ENCODE measurements at regions not wholly inside any gene's neighbourhood (a gene's known extent, or its start where the extent isn't known, plus 50 kb on each side); places are given as distances from the start of the nearest gene placed in this dataset.

DNA sequence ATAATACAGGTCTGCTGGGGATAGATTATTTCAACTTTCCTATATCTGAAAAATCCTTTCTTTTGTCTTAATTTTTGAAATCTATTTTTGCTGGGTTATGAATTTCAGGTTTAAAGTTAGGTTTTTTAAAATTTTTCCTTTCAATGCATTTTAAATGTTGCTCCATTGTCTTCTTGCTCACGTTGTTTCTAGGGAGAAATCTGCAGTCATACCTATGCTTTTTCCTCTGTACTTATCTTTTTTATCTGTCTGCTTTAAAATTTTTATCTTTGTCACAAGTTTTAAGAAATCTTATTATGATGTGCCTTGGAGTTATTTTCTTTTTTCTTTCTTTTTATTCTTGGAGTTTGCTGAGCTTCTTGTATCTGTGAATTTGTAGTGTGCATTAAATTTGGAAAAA is 412.0 kb upstream of the KIF2A start:
- H3K4me3 Mint-ChIP-seq = no peak overlapping the region
- ATAC-seq (no peak), DNase-seq (no peak)
- H3K9me3 Mint-ChIP-seq = peaks cover 15% of the 10 kb centered on the region
- H3K36me3 Mint-ChIP-seq (ENCODE audit: low read depth) = no peaks in the 10 kb centered on the region
- H3K4me1 Mint-ChIP-seq = no peaks in the 10 kb centered on the region
- no peak overlapping the region for H3K27ac Mint-ChIP-seq
- H3K27me3 Mint-ChIP-seq = no peaks in the 10 kb centered on the region

GRCh38 chr5:61896811-61897210 is 409.2 kb upstream of the KIF2A start:
- H3K27ac Mint-ChIP-seq = no peak overlapping the region
- ATAC-seq (no peak), DNase-seq (no peak)
- peaks cover 10% of the 10 kb centered on the region for H3K9me3 Mint-ChIP-seq
- H3K4me1 Mint-ChIP-seq = no peaks in the 10 kb centered on the region
- no peaks in the 10 kb centered on the region for H3K36me3 Mint-ChIP-seq (ENCODE audit: low read depth)
- H3K27me3 Mint-ChIP-seq = no peaks in the 10 kb centered on the region
- H3K4me3 Mint-ChIP-seq = no peak overlapping the region

- no peak overlapping the region for H3K4me3 Mint-ChIP-seq
- no peak for DNase-seq
- no peaks in the 10 kb centered on the region for H3K36me3 Mint-ChIP-seq (ENCODE audit: low read depth)
- no peaks in the 10 kb centered on the region for H3K4me1 Mint-ChIP-seq
- no peak overlapping the region for H3K27ac Mint-ChIP-seq
- no peak for ATAC-seq
- no peaks in the 10 kb centered on the region for H3K27me3 Mint-ChIP-seq
- H3K9me3 Mint-ChIP-seq = peaks cover 10% of the 10 kb centered on the region
Observed at GRCh38 chr5:61897251-61897650, 408.8 kb upstream of the KIF2A start.

DNA sequence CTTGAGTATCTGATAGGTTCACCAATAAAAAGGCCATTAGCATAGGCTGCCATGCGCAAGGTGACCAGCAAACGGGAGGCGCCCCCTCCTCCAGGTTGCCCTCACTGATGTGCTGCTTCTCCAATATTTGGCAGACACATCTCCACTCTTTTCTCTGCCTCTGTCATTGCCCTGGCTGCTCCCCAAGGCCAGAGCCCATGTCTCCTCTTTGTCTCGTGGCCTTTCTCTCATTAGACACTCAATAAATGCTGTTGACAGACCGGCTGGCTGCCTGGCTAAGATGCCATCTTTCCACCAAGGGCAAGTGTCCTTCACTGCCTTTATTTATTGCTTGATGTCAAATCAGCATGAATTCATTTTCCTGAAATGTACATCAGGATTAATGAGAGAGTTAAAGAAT is 404.0 kb upstream of the KIF2A start:
- no peak overlapping the region for H3K27ac Mint-ChIP-seq

GRCh38 chr5:61904730-61905129 is 401.3 kb upstream of the KIF2A start:
- H3K4me3 Mint-ChIP-seq = no peak overlapping the region

More for the DNA sequence above, 404.0 kb upstream of the KIF2A start:
- ATAC-seq (no peak), DNase-seq (no peak)
- Mint-ChIP-seq H3K4me1 (no peaks in the 10 kb centered on the region), H3K27me3 (no peaks in the 10 kb centered on the region), H3K9me3 (no peaks in the 10 kb centered on the region), H3K4me3 (no peak overlapping the region), H3K36me3 (ENCODE audit: low read depth) (no peaks in the 10 kb centered on the region)

GRCh38 chr5:61905613-61906012 is 400.4 kb upstream of the KIF2A start:
- ATAC-seq (no peak), DNase-seq (no peak)
- no peaks in the 10 kb centered on the region for H3K4me1 Mint-ChIP-seq
- H3K27ac Mint-ChIP-seq = no peak overlapping the region
- no peaks in the 10 kb centered on the region for H3K36me3 Mint-ChIP-seq (ENCODE audit: low read depth)
- no peak overlapping the region for H3K4me3 Mint-ChIP-seq
- H3K9me3 Mint-ChIP-seq = no peaks in the 10 kb centered on the region
- no peaks in the 10 kb centered on the region for H3K27me3 Mint-ChIP-seq

More at GRCh38 chr5:61904730-61905129, 401.3 kb upstream of the KIF2A start:
- Mint-ChIP-seq H3K9me3 (no peaks in the 10 kb centered on the region), H3K36me3 (ENCODE audit: low read depth) (no peaks in the 10 kb centered on the region), H3K4me1 (no peaks in the 10 kb centered on the region), H3K27ac (no peak overlapping the region), H3K27me3 (no peaks in the 10 kb centered on the region)
- DNase-seq (no peak), ATAC-seq (no peak)

- no peaks in the 10 kb centered on the region for H3K27me3 Mint-ChIP-seq
- no peak overlapping the region for H3K4me3 Mint-ChIP-seq
- no peak for ATAC-seq
- H3K4me1 Mint-ChIP-seq = no peaks in the 10 kb centered on the region
- no peaks in the 10 kb centered on the region for H3K9me3 Mint-ChIP-seq
- no peak overlapping the region for H3K27ac Mint-ChIP-seq
- no peak for DNase-seq
- H3K36me3 Mint-ChIP-seq (ENCODE audit: low read depth) = no peaks in the 10 kb centered on the region
Observed at GRCh38 chr5:61906820-61907219, 399.2 kb upstream of the KIF2A start.

DNA sequence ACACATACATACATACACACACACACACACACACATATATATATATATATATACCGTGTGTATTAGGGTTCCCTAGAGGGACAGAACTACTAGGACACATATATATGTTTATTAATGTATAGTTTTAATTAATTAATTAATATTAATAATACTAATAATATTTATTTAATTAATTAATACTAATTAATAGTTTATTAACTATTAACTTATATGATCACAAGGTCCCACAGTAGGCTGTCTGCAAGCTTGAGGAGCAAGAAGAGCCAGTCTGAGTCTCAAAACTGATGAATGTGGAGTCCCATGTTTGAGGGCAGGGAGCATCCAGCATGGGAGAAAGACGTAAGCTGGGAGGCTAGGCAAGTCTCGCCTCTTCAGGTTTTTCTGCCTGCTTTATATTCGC is 398.0 kb upstream of the KIF2A start:
- no peaks in the 10 kb centered on the region for H3K36me3 Mint-ChIP-seq (ENCODE audit: low read depth)
- no peaks in the 10 kb centered on the region for H3K9me3 Mint-ChIP-seq
- ATAC-seq (no peak), DNase-seq (no peak)
- H3K4me1 Mint-ChIP-seq = no peaks in the 10 kb centered on the region
- H3K27ac Mint-ChIP-seq = no peak overlapping the region
- H3K27me3 Mint-ChIP-seq = no peaks in the 10 kb centered on the region
- H3K4me3 Mint-ChIP-seq = no peak overlapping the region

- H3K4me3 Mint-ChIP-seq = no peak overlapping the region
- H3K4me1 Mint-ChIP-seq = no peaks in the 10 kb centered on the region
- H3K27me3 Mint-ChIP-seq = no peaks in the 10 kb centered on the region
- no peaks in the 10 kb centered on the region for H3K9me3 Mint-ChIP-seq
- no peaks in the 10 kb centered on the region for H3K36me3 Mint-ChIP-seq (ENCODE audit: low read depth)
- no peak for DNase-seq
- no peak overlapping the region for H3K27ac Mint-ChIP-seq
- no peak for ATAC-seq
Observed at GRCh38 chr5:61910771-61911170, 395.2 kb upstream of the KIF2A start.

DNA sequence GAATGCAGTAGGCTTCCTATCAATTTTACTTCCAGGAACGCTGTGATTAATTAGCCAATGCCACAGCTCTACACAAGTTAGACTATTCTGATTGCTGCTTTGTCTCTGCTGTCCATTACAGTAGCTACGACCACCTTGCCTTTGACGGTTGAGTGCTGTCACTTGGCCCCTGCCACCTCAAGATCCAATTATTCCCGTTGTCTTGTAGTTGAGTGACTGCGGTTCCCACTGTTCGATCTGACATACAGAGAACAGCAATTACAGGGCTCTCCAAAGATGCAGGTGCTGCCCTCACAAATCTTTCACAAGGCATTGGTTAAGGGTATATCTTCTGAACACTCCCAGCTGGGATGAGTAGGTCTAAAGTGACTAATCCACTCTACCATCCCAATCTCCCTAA is 393.4 kb upstream of the KIF2A start:
- no peak for ATAC-seq
- Mint-ChIP-seq H3K27ac (no peak overlapping the region), H3K9me3 (no peaks in the 10 kb centered on the region), H3K36me3 (ENCODE audit: low read depth) (no peaks in the 10 kb centered on the region), H3K4me1 (no peaks in the 10 kb centered on the region), H3K4me3 (no peak overlapping the region), H3K27me3 (no peaks in the 10 kb centered on the region)
- DNase-seq = no peak

GRCh38 chr5:61915646-61916045 is 390.4 kb upstream of the KIF2A start:
- H3K36me3 Mint-ChIP-seq (ENCODE audit: low read depth) = no peaks in the 10 kb centered on the region
- ATAC-seq (no peak), DNase-seq (no peak)
- no peaks in the 10 kb centered on the region for H3K27me3 Mint-ChIP-seq
- H3K4me3 Mint-ChIP-seq = no peak overlapping the region
- H3K9me3 Mint-ChIP-seq = no peaks in the 10 kb centered on the region
- no peak overlapping the region for H3K27ac Mint-ChIP-seq
- no peaks in the 10 kb centered on the region for H3K4me1 Mint-ChIP-seq

- Mint-ChIP-seq H3K36me3 (ENCODE audit: low read depth) (no peaks in the 10 kb centered on the region), H3K4me1 (no peaks in the 10 kb centered on the region), H3K27ac (no peak overlapping the region), H3K4me3 (no peak overlapping the region), H3K9me3 (no peaks in the 10 kb centered on the region), H3K27me3 (no peaks in the 10 kb centered on the region)
- DNase-seq (no peak), ATAC-seq (no peak)
Observed at GRCh38 chr5:61916621-61917620, 389.1 kb upstream of the KIF2A start.

- Mint-ChIP-seq H3K27me3 (no peaks in the 10 kb centered on the region), H3K4me1 (no peaks in the 10 kb centered on the region), H3K36me3 (ENCODE audit: low read depth) (no peaks in the 10 kb centered on the region), H3K27ac (no peak overlapping the region), H3K9me3 (no peaks in the 10 kb centered on the region), H3K4me3 (no peak overlapping the region)
- no peak for ATAC-seq
- DNase-seq = no peak
Observed at GRCh38 chr5:61918611-61919010, 387.4 kb upstream of the KIF2A start.

DNA sequence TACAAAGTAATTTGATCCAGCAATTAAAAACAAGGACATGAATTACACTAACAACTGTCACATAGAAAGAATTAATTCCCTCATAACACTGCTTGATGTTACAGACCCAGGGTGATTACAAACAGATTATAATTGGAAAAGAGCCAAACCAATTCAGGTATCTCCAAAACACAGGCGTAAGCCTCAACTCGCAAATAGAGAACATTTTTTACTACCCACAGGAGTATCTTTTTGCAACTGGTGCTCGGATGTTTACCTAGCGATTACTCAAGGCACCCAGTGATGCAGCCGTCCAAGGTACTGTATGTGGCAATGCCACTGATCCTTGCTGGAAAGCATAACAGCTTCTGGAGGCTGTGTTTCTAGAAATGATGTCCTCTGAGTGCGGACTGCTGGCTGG is 386.1 kb upstream of the KIF2A start:
- H3K4me3 Mint-ChIP-seq = no peak overlapping the region
- no peaks in the 10 kb centered on the region for H3K4me1 Mint-ChIP-seq
- H3K27me3 Mint-ChIP-seq = no peaks in the 10 kb centered on the region
- DNase-seq = no peak
- no peaks in the 10 kb centered on the region for H3K9me3 Mint-ChIP-seq
- H3K36me3 Mint-ChIP-seq (ENCODE audit: low read depth) = no peaks in the 10 kb centered on the region
- no peak overlapping the region for H3K27ac Mint-ChIP-seq
- no peak for ATAC-seq

GRCh38 chr5:61924251-61924650 is 381.8 kb upstream of the KIF2A start:
- DNase-seq (no peak), ATAC-seq (no peak)
- Mint-ChIP-seq H3K27ac (no peak overlapping the region), H3K4me1 (no peaks in the 10 kb centered on the region), H3K9me3 (no peaks in the 10 kb centered on the region), H3K4me3 (no peak overlapping the region), H3K27me3 (no peaks in the 10 kb centered on the region), H3K36me3 (ENCODE audit: low read depth) (no peaks in the 10 kb centered on the region)
